GM19035 (cell line): ENCODE measurements at regions not wholly inside any gene's neighbourhood (a gene's known extent, or its start where the extent isn't known, plus 50 kb on each side); places are given as distances from the start of the nearest gene placed in this dataset.

Experiments
- ATAC-seq: cut with Tn5 transposase; IDR thresholded peaks from one replicate; pipeline ENCODE4 v1.9.1; 2021; ENCODE audit not compliant: unreplicated experiment

DNA sequence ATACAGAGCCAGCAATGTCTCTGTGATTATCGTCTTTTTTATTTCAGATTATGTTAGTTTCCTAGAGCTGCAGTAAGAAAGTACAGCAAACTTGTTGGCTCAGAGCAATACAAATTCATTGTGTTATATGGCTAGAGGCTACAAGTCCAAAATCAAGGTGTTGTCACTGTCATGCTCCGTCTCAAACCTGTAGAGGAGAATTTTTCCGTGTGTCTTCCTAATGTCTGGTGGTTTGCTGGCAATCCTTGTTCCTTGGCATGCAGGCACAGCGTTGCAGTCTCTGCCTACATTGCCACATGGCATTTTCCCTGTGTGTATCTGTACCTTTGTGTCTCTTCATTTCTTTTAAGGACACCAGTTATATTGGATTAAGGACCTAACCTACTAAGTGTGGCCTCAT, 244.4 kb downstream of the LRRIQ3 start:
- no peak for ATAC-seq

DNA sequence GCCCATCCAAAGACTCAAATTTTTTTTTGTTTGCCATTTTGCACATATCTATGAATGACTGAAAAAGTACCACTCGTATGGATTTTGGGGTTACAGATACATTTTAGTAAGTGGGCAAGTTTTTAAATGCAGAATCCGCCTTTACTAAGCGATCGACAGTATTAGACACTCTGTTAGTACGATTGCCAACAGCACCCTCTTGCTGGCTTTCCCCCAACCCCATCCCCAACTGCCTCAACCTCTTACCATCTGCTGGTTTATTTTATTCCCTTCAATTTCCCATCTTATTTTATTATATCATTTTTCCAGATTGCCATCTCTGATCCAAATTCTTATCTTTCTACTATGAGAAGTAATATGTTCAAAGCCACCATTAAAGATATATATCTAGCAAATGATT, 244.8 kb downstream of the LRRIQ3 start:
- ATAC-seq = no peak

DNA sequence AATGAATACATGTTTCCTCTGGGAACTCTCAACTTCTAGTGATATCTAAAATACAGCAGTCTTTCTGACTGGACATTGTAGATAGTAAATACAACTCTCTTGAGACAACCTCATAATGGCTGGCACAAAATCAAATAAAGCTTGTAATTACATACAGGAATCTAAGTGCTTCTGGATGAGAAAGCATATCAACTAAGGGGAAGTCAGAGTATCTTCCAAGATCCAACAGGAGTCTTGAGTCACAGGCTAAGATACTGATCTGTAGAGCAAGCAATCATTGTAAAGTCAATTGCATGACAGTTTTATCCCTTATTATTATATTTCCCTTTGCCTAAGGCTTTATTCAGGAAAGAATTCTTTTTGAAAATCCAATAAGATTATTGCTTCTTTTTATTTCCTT, 249.9 kb downstream of the LRRIQ3 start:
- ATAC-seq = no peak

DNA sequence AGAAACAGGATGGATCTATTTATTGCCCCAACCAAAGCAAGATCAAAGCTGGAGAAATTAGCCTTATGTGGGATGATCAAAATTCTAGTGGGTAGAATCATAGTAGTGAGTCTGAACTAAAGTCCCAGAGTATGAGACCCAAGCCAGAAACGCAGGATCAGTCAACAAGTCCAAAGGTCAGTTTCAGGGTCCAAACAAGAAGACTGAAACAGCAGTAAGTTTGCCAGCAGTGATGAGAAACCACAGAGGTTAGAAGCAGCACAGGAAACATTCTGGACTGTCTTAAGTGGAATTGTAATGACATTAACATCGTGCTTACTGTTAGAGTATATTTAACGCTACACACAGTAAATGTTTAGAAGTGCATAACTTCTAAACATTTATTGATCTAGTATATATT, 251.0 kb downstream of the LRRIQ3 start:
- no peak for ATAC-seq

DNA sequence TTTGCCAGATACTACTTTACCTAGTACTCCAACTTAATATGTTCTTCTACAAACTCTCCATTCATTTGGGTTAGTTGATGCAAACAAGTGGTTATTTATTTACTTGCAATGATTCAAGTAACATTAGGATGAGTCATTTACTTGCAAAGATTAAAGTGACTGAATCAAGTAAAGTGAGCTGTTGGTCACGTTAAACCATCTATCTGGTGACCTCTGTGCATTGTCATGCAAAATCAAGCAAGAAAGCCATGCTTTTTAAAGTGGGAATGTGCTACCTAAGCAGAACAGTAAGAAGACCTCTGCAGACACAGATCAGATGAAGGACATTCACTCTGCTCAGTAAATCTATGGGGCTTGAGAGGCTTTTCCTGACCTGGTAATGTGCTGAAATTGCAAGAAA, 254.7 kb downstream of the LRRIQ3 start:
- ATAC-seq = no peak

DNA sequence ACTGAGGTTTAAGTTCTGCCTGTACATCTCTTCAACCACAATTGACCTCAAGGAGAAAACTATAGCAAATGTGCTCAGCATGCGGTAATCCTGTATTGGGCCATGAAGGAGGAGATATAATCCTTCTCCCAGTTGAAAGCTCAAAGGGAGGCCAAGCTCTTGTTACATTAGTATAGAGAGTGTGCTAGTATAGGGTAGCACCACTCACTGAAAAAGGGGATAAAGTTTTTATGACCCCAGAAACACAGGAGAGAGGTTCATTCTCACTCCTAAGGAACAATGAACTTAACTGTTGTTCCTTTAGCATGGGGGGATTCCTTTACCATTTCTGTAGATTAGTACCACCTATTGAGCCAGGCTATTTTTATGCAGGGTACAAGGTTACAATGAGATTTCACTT, 267.7 kb downstream of the LRRIQ3 start:
- no peak for ATAC-seq

DNA sequence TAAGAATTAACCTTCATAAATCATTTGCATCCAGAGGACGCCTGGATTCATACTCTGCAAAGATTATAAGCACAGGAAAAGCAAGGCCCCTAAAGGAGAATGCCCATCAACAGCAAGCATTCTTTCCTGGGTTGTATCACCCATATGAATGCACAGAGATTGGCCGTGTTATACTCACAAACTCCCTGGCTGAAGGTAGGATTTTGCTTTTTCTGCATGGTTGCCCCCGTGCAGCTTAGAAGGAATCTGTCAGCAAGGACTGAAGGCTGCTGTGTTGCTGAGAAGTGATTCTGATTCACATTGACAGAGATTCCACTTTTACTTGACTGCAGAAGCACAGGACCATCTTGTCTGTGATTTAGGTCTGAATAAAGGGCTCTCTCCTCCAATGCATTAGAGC, 283.0 kb downstream of the LRRIQ3 start:
- no peak for ATAC-seq

DNA sequence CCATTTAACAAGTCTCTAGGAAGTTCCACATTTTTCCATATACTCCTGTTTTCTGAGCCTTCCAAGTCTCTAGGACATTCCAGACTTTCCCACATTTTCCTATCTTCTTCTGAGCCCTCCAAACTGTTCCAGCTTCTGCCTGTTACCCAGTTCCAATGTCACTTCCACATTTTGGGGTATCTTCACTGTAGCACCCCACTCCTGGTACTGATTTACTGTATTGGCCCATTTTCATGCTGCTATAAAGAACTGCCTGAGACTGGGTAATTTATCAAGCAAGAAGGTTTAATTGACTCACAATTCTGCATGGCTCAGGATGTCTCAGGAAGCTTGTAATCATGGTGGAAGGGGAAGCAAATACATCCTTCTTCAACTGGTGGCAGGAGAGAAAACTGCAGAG, 285.0 kb downstream of the LRRIQ3 start:
- no peak for ATAC-seq

DNA sequence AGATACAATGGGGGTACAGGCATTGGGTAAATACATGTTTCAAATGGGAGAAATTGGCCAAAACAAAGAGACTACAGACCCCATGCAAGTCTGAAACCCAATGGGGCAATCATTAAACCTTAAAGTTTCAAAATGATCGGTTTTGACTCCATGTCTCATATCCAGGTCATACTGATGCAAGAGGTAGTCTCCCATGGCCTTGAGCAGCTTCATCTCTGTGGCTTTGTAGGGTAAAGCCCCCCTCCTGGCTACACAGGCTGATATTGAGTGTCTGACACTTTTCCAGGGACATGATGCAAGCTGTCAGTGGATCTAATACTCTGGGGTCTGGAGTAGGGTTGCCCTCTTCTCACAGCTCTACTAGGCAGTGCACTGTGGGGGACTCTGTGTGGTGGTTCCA, 286.1 kb downstream of the LRRIQ3 start:
- no peak for ATAC-seq

DNA sequence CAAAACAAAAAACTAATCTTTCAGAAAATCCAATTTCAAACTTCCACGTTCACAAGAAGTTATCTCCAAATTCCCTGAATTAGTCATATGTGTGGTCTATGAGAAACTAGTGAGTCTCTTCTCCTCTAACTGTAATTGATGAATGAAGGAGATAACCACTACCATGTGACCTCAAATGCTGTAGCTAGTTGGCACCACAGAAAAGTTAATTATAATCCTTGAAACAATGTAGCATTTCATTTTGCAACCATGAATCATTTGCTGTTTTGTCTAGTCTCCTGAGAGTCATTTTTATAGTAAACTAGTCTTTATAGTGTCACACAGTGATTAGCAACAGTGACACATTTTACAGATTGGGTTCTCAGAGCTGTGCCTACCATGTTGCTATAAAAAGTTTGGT, 287.5 kb downstream of the LRRIQ3 start:
- ATAC-seq = no peak

DNA sequence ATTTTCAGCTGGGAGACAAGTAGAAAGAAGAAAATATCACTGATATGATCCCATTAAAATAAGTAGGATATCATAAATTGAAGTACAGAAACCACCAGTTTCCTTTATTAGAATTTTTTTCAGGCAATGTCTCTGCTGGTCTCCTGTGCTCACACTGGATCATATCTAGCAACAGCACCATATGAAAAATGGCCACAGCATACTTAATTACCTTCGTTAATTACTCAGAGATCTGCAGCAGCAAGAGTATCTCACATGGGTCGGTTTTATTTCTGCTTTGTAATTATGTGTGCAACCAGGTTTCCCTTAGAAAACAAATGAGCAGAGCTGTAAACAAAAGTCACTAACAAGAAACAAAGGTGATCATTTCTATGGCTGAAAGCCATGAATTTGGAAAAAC, 287.9 kb downstream of the LRRIQ3 start:
- ATAC-seq = no peak

DNA sequence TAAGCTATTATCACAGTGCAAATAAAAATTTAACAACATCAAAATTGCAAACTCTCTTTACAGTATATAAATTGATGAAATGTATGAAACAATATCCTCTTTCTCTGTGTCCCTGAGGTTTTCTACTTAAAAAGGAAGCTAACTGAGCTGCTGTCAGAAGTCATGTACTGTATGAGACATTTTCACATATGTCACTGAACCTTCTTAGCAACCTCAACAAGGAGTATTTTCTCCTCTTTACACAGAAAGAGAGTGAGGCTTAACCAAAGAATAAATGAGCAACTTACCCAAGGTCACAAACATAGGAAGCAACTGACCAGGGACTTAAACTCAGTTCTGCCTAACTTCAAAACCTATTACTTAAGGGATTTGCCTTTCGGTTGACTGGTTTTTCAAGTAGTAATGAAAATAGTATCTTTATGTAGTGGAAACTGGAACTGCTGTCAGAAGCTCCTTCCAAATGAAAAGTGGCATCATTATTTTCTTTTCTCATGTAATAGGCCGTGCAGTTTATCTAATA, 288.9 kb downstream of the LRRIQ3 start:
- ATAC-seq = no peak

DNA sequence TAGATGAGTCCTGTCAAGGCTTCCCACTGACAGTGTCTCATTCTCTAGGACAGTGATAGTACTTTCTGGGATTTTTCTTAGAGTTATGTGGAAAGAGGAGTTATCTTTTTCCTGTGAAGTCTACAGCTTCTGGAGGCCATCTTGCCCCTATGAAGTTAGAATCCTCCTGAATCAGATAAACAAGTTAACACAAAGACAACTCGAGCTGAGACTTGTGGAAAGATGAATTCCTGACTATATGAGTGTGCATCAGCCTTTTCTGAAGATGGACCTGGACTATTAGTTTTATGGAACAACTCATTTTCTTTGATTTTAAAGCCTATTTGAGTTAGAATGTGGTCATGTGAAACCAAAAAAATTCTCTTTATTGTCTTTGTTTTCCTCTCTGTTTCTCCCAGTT, 290.9 kb downstream of the LRRIQ3 start:
- no peak for ATAC-seq

DNA sequence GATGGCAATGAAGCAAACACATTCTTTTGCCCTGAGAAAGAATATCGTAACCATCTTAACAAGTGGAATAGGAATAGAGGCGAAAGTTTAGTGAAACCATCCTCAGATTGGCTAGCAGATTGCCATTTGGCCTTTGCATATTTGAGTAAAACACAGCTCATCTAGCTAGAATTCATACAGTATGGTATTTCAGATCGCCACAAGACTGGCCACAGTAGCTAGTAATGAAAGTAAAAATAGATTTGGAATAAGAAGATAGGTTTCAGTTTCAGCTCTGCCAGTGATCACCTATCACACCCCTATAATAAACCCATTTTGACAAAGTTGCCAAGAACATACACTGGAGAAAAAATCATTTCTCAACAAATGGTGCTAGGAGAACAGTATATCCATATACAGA, 294.9 kb downstream of the LRRIQ3 start:
- ATAC-seq = no peak

DNA sequence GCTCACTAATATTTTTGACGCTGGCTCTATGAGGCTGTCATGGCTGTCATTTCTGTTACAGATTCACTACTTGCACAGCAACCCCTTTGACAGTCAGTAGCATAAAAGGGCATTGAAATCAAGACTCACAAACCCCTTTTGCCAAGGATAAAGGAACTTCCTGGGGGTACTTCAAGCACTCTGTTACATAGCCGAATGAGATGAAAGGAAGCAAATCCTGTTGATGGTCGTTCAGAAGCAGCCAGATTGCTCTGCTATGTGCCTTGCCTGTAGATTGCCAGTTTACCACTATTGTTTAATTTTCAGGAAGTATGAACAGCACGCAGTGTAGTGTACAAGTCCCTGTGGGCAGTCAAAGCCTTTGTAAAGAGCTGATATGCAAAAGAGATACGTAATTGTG, 296.2 kb downstream of the LRRIQ3 start:
- ATAC-seq = peak; percentile 45

DNA sequence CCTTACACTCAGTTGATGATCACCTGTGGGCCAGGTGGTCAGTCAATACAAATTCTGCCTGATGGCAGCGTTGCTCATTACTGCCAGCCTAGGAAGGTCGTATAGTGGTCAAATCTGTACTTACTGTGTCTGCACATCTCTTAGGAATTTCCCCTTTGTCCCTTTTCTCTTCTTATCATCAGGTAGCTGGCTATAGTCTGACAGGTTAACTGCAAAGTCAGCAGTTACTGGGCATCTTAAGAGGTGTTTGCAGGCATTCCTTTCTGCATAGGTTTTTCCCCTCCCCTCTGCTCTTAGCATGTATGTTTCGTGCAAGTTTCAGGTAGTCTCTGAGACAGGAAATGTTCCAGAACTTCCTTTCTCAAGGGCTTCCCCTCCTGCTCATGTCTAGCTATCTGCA, 298.7 kb downstream of the LRRIQ3 start:
- ATAC-seq = no peak

DNA sequence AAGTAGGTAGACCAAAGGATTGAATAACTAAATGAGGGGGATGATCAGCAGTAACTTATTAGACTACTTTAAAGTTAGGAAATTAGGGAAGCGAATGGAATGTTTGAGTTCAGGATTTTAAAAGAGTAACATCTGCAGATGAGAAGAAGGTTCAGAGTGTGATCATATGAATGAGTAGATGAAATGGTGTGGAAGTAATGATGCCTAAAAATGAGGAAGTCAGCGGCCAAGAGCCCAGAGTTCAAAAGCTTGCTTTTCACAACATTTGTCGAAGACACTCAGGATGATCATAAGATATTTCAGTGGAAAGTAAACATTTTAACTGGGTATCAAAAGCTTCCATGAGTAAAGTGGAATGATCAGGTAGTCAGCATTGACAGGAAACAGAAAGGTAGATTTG, 299.4 kb downstream of the LRRIQ3 start:
- no peak for ATAC-seq

DNA sequence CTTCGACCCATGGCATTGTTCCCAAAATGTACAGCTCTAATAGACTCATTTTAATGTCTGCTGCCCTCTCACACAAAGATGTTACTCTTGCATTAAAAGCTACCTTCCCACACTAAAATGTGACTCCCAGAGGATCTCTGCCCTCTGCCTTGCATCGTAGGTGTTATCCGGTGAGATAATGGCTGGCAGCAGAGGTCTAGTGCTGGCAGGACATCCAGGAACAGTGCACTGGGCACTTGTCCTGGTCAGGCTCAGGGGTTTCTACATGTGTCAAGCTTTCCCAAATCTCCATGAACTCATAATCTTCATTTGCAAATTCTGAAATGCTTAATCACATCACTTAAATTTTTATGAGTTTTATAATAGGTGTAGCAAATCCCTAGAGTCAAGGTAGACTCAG, 310.6 kb downstream of the LRRIQ3 start:
- ATAC-seq = no peak

DNA sequence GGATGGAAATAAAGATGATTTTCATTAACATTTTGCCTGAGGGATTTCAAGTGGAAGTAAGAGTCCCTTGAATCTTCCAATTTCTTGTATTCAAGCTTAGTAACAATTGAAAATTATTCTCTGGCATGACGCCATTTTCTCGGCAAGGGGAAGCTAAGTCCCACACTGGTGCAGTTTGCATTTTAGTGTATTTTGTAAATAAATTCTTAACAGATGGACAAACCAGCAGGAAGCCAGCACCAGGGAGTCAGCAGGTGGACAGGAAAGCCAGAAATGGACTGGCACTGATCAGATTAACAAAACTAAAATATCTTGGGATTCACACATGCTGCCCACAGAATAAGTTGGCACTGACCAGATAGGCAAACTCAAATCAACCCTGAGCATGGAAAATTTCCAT, 311.3 kb downstream of the LRRIQ3 start:
- no peak for ATAC-seq

DNA sequence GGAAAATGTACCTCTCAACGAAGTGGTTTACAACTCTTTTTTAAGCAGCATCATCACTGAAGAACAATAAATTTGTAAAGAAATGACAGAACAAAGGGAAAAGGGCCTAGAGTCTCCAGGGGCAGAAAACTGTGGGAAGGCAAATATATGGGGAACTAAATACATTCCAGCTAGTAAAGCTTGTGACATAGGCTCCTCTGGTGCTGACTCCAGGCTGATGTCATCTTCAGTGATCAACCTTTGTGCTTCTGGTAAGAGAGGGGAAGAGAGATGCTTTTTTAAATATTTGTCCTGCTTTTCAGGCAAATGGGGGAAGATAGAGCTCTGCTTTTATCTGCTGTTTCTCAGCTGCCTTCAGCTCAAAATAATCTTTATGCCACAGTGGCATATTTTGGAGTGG, 323.2 kb downstream of the LRRIQ3 start:
- ATAC-seq = no peak

DNA sequence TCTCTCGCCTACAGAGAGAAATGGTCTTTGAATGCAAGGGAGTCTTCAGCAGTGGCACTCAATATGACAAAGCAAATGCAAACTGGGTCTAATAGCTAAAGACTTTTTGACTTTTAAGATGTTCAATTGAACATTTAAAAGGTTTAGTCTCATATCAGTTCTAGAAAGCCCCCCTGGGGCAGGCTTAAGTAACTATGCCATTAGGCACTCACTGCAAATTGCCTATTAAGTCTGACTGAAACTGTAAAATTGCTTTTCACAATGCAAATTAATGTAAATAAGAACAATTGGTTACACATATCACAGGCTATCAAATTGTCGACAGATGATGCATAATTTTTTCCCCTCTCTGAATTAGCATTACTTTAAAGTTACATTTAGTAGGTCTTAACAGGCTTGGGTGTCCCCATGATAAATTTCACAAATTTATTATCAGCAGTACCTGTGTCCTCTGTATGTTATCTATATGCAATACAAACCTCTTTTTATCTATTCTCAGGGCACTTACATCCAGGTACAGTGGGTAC, 329.1 kb downstream of the LRRIQ3 start:
- no peak for ATAC-seq

DNA sequence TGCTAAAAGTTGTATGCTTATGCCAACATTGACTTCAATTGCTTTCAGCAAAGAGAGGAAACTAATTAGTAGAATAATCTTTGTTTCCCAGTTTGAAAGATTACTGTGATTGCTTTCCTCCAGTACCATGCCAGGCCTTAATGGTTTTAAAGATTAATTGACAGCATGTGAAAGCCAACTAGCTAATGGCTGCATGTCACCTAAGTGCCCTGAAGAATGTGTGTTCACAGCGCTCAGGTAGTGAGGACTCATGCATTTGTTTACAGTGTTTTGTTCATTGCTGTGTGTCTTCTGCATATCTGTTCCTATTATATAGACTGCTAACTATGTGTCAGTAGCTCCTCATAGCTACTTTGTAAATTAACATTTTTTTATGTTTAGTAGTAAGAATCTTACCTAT, 335.6 kb downstream of the LRRIQ3 start:
- no peak for ATAC-seq

DNA sequence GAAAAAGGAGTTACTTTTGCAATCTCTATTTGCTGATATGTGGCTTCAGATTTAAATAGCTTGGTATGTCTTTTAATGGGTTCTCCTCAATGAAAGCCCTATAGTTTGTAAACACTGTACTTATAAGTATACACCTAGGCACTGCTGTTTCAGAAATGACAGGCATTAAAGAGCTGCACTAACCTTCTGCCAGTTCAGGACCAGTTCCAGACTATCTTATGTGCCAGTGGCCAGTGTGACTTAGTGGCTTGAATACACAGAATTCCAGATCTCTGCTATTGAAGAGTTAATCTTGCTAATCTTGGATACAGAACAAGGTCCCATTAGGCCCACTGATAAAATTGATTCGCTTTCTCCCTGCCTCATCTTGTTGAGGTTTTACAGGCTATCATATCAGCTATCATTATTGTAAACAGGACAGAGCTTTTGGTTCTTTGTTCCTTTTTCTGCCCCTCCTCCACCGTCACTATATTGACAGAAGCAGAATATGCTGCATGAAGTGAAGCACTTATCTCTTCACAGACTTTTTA, 337.5 kb downstream of the LRRIQ3 start:
- no peak for ATAC-seq
